ENCODE measurements at regions not wholly inside any gene's neighbourhood (a gene's known extent, or its start where the extent isn't known, plus 50 kb on each side); places are given as distances from the start of the nearest gene placed in this dataset.

GRCh38 chr2:144703852-144704708 is 184.2 kb upstream of the ZEB2 start:
- CTCF ChIA-PET = no interaction called here
- Histone ChIP-seq H4K20me1 (ENCODE audit: low read length) (no peaks in the 10 kb centered on the region), H3K9ac (ENCODE audit: low read length) (no peak overlapping the region), H3K4me3 (ENCODE audit: low read length) (no peak overlapping the region), H3K27ac (ENCODE audit: low read length) (no peak overlapping the region), H3K36me3 (ENCODE audit: low read depth, low read length) (no peaks in the 10 kb centered on the region), H3K4me2 (ENCODE audit: low read length) (peak overlapping the region; percentile 34), H3K27me3 (ENCODE audit: low read length) (no peaks in the 10 kb centered on the region), H2AFZ (ENCODE audit: low read length) (peak overlapping the region; percentile 2; the same call in 1 of the 2 replicates), H3K9me3 (ENCODE audit: low read length) (no peaks in the 10 kb centered on the region), H3K79me2 (ENCODE audit: low read length) (no peaks in the 10 kb centered on the region), H3F3A (ENCODE audit: low read length, unreplicated experiment) (no peaks in the 10 kb centered on the region), H3K9me2 (replicated peaks; ENCODE audit: low read length) (no peaks in the 10 kb centered on the region), H3K4me1 (ENCODE audit: insufficient read depth, low read length) (peaks cover 24% of the 10 kb centered on the region)
- intact Hi-C loops (cut with micrococcal nuclease) = no loop called here
- POLR2A ChIA-PET (ENCODE audit: unreplicated experiment) = no interaction called here
- BruUV-seq (replicated peaks) = no TSS peak
- no peak for TF ChIP-seq EZH2 (IDR thresholded peaks at IDR 0.05; ENCODE audit: low read length, unreplicated experiment)
- TF ChIP-seq EZH2phosphoT487 (IDR thresholded peaks at IDR 0.05; ENCODE audit: borderline replicate concordance, low read length) = no peak
- no peak for TF ChIP-seq CTCF (conservative IDR thresholded peaks at IDR 0.05; ENCODE audit: low read depth, low read length)
- peak; percentile 78 for DNase-seq
- ATAC-seq = peak; percentile 53

- Histone ChIP-seq H4K20me1 (ENCODE audit: low read length) (no peaks in the 10 kb centered on the region), H3K4me3 (ENCODE audit: low read length) (no peak overlapping the region), H3K79me2 (ENCODE audit: low read length) (no peaks in the 10 kb centered on the region), H3K27me3 (ENCODE audit: low read length) (no peaks in the 10 kb centered on the region), H3K36me3 (ENCODE audit: low read depth, low read length) (no peaks in the 10 kb centered on the region), H3K4me1 (ENCODE audit: insufficient read depth, low read length) (peaks cover 24% of the 10 kb centered on the region), H3F3A (ENCODE audit: low read length, unreplicated experiment) (no peaks in the 10 kb centered on the region), H2AFZ (ENCODE audit: low read length) (no peak overlapping the region), H3K27ac (ENCODE audit: low read length) (no peak overlapping the region), H3K9me2 (replicated peaks; ENCODE audit: low read length) (no peaks in the 10 kb centered on the region), H3K9me3 (ENCODE audit: low read length) (no peaks in the 10 kb centered on the region), H3K4me2 (ENCODE audit: low read length) (no peak overlapping the region), H3K9ac (ENCODE audit: low read length) (no peak overlapping the region)
- ATAC-seq (no peak), DNase-seq (no peak)
- no peak for TF ChIP-seq EZH2phosphoT487 (IDR thresholded peaks at IDR 0.05; ENCODE audit: borderline replicate concordance, low read length)
- TF ChIP-seq CTCF (conservative IDR thresholded peaks at IDR 0.05; ENCODE audit: low read depth, low read length) = no peak
- TF ChIP-seq EZH2 (IDR thresholded peaks at IDR 0.05; ENCODE audit: low read length, unreplicated experiment) = no peak
- ChIA-PET CTCF (no interaction called here), POLR2A (ENCODE audit: unreplicated experiment) (no interaction called here)
- BruUV-seq (replicated peaks) = no TSS peak
- intact Hi-C loops (cut with micrococcal nuclease) = no loop called here
Measured at GRCh38 chr2:144702051-144702450, 182.1 kb upstream of the ZEB2 start.

GRCh38 chr2:144701259-144701658 is 181.3 kb upstream of the ZEB2 start:
- no TSS peak for BruUV-seq (replicated peaks)
- CTCF ChIA-PET = no interaction called here

More at GRCh38 chr2:144701259-144701658, 181.3 kb upstream of the ZEB2 start:
- no peak overlapping the region for H2AFZ ChIP-seq (ENCODE audit: low read length)
- H4K20me1 ChIP-seq (ENCODE audit: low read length) = no peaks in the 10 kb centered on the region
- no peak overlapping the region for H3K4me2 ChIP-seq (ENCODE audit: low read length)
- H3K9ac ChIP-seq (ENCODE audit: low read length) = no peak overlapping the region
- no peaks in the 10 kb centered on the region for H3K79me2 ChIP-seq (ENCODE audit: low read length)
- H3K36me3 ChIP-seq (ENCODE audit: low read depth, low read length) = no peaks in the 10 kb centered on the region
- intact Hi-C loops (cut with micrococcal nuclease) = no loop called here
- no peak overlapping the region for H3K4me3 ChIP-seq (ENCODE audit: low read length)
- DNase-seq (no peak), ATAC-seq (no peak)
- no peak overlapping the region for H3K27ac ChIP-seq (ENCODE audit: low read length)
- peaks cover 19% of the 10 kb centered on the region for H3K4me1 ChIP-seq (ENCODE audit: insufficient read depth, low read length)
- TF ChIP-seq EZH2 (IDR thresholded peaks at IDR 0.05; ENCODE audit: low read length, unreplicated experiment) (no peak), CTCF (conservative IDR thresholded peaks at IDR 0.05; ENCODE audit: low read depth, low read length) (no peak), EZH2phosphoT487 (IDR thresholded peaks at IDR 0.05; ENCODE audit: borderline replicate concordance, low read length) (no peak)
- H3K9me2 ChIP-seq (replicated peaks; ENCODE audit: low read length) = no peaks in the 10 kb centered on the region
- POLR2A ChIA-PET (ENCODE audit: unreplicated experiment) = no interaction called here
- H3F3A ChIP-seq (ENCODE audit: low read length, unreplicated experiment) = no peaks in the 10 kb centered on the region
- no peaks in the 10 kb centered on the region for H3K27me3 ChIP-seq (ENCODE audit: low read length)
- no peaks in the 10 kb centered on the region for H3K9me3 ChIP-seq (ENCODE audit: low read length)

All from PC-3 (cell line).